HEK293 (cell line): ENCODE measurements at regions not wholly inside any gene's neighbourhood (a gene's known extent, or its start where the extent isn't known, plus 50 kb on each side); places are given as distances from the start of the nearest gene placed in this dataset.

Experiments used
- CTCF ChIA-PET: fragments of 350-600 bp; formaldehyde crosslinking; extraction: SDS; loops from one replicate; lab custom pipeline; 2021; ENCODE audit warnings: antibody characterized with exemption; lab: Yijun Ruan, JAX
- POLR2A ChIA-PET: fragments of 300-600 bp; formaldehyde crosslinking; extraction: SDS; loops from one replicate; lab custom pipeline; 2020; ENCODE audit warnings: antibody characterized with exemption, inconsistent platforms; lab: Yijun Ruan, JAX
- H3K27ac ChIP-seq: fragments of 200-500 bp; sonication (Bioruptor generic); 2 replicates; pipeline ENCODE4 v1.5.1; 2014; ENCODE audit warnings: low read depth, low read length, control low read depth, inconsistent platforms; ENCODE audit errors: extremely low read depth
- H3K36me3 ChIP-seq, 2 experiments: fragments of 200-500 bp in 1 of 2; sonication (Bioruptor generic) in 1 of 2; 1 replicate in 1 of 2; 2 replicates in 1 of 2; pipeline ENCODE4 v1.5.1; 2014 to 2017; ENCODE audit warnings: inconsistent platforms in 2 of 2, low read length in 2 of 2; ENCODE audit not compliant: control insufficient read depth in 2 of 2, insufficient read depth in 1 of 2
- H3K4me1 ChIP-seq: fragments of 200-500 bp; sonication (Bioruptor generic); 2 replicates; pipeline ENCODE4 v1.5.1; 2014; ENCODE audit warnings: mild to moderate bottlenecking, low read length, inconsistent platforms; ENCODE audit not compliant: control insufficient read depth, insufficient read depth
- H3K4me3 ChIP-seq: 2 replicates; pipeline ENCODE4 v1.5.1; 2011; ENCODE audit warnings: low read depth, mild to moderate bottlenecking, control low read depth, low read length, moderate library complexity
- H3K9me3 ChIP-seq: fragments of 200-500 bp; sonication (Bioruptor generic); 2 replicates; pipeline ENCODE4 v1.5.1; 2014; ENCODE audit warnings: low read depth, low read length, inconsistent platforms; ENCODE audit not compliant: control insufficient read depth, insufficient read depth
- GFI1B ChIP-seq: fragments of 450-650 bp; formaldehyde crosslinking; IDR thresholded peaks from 2 replicates; pipeline ENCODE4 v1.5.1; 2016; ENCODE audit warnings: missing biosample characterization, missing genetic modification characterization
- GLI2 ChIP-seq: fragments of 450-650 bp; formaldehyde crosslinking; IDR thresholded peaks from 2 replicates; pipeline ENCODE4; 2017; ENCODE audit warnings: missing biosample characterization, missing genetic modification characterization, low read depth, borderline replicate concordance
- KLF16 ChIP-seq: fragments of 450-650 bp; formaldehyde crosslinking; IDR thresholded peaks from 2 replicates; pipeline ENCODE4 v1.5.1; 2017; ENCODE audit warnings: missing biosample characterization, missing genetic modification characterization
- OVOL3 ChIP-seq: fragments of 450-650 bp; formaldehyde crosslinking; IDR thresholded peaks from 2 replicates; pipeline ENCODE4 v1.5.1; 2016; ENCODE audit warnings: missing biosample characterization, missing genetic modification characterization
- PRDM1 ChIP-seq: fragments of 450-650 bp; formaldehyde crosslinking; IDR thresholded peaks from 2 replicates; pipeline ENCODE4; 2016; ENCODE audit warnings: missing biosample characterization, missing genetic modification characterization
- YY2 ChIP-seq: fragments of 450-650 bp; formaldehyde crosslinking; IDR thresholded peaks from 2 replicates; pipeline ENCODE4 v1.5.1; 2016; ENCODE audit warnings: missing biosample characterization, missing genetic modification characterization
- ZBTB1 ChIP-seq: fragments of 450-650 bp; formaldehyde crosslinking; IDR thresholded peaks from 2 replicates; pipeline ENCODE4 v1.5.1; 2016; ENCODE audit warnings: missing biosample characterization, missing genetic modification characterization
- ZEB2 ChIP-seq: fragments of 450-650 bp; formaldehyde crosslinking; IDR thresholded peaks from 2 replicates; pipeline ENCODE4 v1.5.1; 2016; ENCODE audit warnings: missing biosample characterization, missing genetic modification characterization
- ZNF155 ChIP-seq: fragments of 450-650 bp; formaldehyde crosslinking; IDR thresholded peaks from 2 replicates; pipeline ENCODE4 v1.5.1; 2016; ENCODE audit warnings: missing biosample characterization, missing genetic modification characterization
- ZNF350 ChIP-seq: fragments of 450-650 bp; formaldehyde crosslinking; IDR thresholded peaks from 2 replicates; pipeline ENCODE4 v1.5.0; 2017; ENCODE audit warnings: missing biosample characterization, mild to moderate bottlenecking, missing genetic modification characterization
- ZNF37A ChIP-seq: fragments of 450-650 bp; IDR thresholded peaks from 2 replicates; pipeline ENCODE4 v1.5.1; 2018; ENCODE audit warnings: missing biosample characterization, missing genetic modification characterization
- ZNF514 ChIP-seq: fragments of 450-650 bp; formaldehyde crosslinking; IDR thresholded peaks from 2 replicates; pipeline ENCODE4 v1.5.1; 2016; ENCODE audit warnings: missing biosample characterization, missing genetic modification characterization
- ZNF544 ChIP-seq: fragments of 450-650 bp; formaldehyde crosslinking; IDR thresholded peaks from 2 replicates; pipeline ENCODE4 v1.5.0; 2017; ENCODE audit warnings: missing biosample characterization, missing genetic modification characterization
- ZNF660 ChIP-seq: fragments of 450-650 bp; IDR thresholded peaks from 2 replicates; pipeline ENCODE4 v1.5.1; 2018; ENCODE audit warnings: missing biosample characterization, mild to moderate bottlenecking, missing genetic modification characterization
- ZNF792 ChIP-seq: fragments of 450-650 bp; formaldehyde crosslinking; IDR thresholded peaks from 2 replicates; pipeline ENCODE4 v1.5.1; 2016; ENCODE audit warnings: missing biosample characterization, missing genetic modification characterization
- TF ChIP-seq, protein P1 (sequence below): fragments of 450-650 bp; formaldehyde crosslinking; IDR thresholded peaks from 2 replicates; pipeline ENCODE4 v1.5.1; 2016; ENCODE audit warnings: missing biosample characterization, missing genetic modification characterization
- TF ChIP-seq, protein P2 (sequence below): fragments of 450-650 bp; formaldehyde crosslinking; IDR thresholded peaks from 2 replicates; pipeline ENCODE4 v1.5.1; 2016; ENCODE audit warnings: missing biosample characterization, missing genetic modification characterization
- TF ChIP-seq, protein P3 (sequence below): fragments of 450-650 bp; formaldehyde crosslinking; IDR thresholded peaks from 2 replicates; pipeline ENCODE4 v1.5.0; 2017; ENCODE audit warnings: missing biosample characterization, missing genetic modification characterization, borderline replicate concordance
- TF ChIP-seq, protein P4 (sequence below): fragments of 450-650 bp; formaldehyde crosslinking; optimal IDR thresholded peaks from 2 replicates; pipeline ENCODE3; 2016; ENCODE audit warnings: missing biosample characterization, mild to moderate bottlenecking, missing genetic modification characterization
- TF ChIP-seq, protein P5 (sequence below): fragments of 450-650 bp; formaldehyde crosslinking; IDR thresholded peaks from 2 replicates; pipeline ENCODE4 v1.5.1; 2017; ENCODE audit warnings: missing biosample characterization, missing genetic modification characterization
- TF ChIP-seq, protein P6 (sequence below): fragments of 450-650 bp; formaldehyde crosslinking; IDR thresholded peaks from 2 replicates; pipeline ENCODE4; 2016; ENCODE audit warnings: missing biosample characterization, missing genetic modification characterization

DNA sequence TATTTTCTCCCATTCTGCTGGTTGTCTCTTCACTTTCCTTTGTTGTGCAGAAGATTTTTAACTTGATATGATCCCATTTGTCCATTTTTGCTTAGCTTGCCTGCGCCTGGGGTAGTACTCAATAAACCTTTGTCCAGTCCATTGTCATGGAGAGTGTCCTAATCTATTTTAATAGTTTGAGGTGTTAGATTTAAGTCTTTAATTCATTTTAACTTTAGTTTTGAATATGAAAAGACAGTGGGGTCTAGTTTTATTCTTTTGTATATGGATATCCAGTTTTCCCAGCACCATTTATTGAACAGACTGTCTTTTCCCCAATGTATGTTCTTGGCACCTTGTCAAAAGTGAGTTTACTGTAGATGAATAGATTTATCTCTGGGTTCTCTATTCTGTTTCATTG, 76.0 kb upstream of the ITM2A start:
- ChIA-PET CTCF (no interaction called here), POLR2A (no interaction called here)
- Histone ChIP-seq H3K36me3 (no peaks in the 10 kb centered on the region), H3K9me3 (0 out of 2 replicates have a peak, but pooled peaks cover 2% of the 10 kb centered on the region), H3K27ac (no peak overlapping the region), H3K4me3 (no peak overlapping the region), H3K4me1 (no peaks in the 10 kb centered on the region)
- TF ChIP-seq YY2 (no peak), PRDM1 (tag by site-specific recombination) (no peak)

DNA sequence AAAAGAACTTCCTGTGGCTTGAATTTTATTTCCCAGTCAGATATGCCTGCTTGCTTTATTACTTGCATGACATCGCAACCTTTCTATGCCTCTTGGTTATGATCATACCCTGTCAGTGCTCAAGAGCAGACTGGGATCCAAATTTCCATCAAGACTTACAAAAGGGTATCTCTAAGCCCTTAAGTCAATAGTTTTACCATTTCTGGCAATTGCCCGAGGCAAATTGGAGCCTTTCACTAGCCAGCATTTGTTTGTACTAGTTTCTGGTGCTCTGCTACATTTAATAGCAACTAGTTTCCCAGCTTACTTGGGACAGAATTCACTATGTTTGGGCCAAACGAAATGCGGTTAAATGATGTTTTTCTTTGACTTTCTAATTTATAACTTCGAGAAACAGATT, 73.2 kb upstream of the ITM2A start:
- CTCF ChIA-PET = no interaction called here
- Histone ChIP-seq H3K27ac (no peak overlapping the region), H3K9me3 (0 out of 2 replicates have a peak, but pooled peaks cover under 1% of the 10 kb centered on the region), H3K4me3 (no peak overlapping the region), H3K36me3 (no peaks in the 10 kb centered on the region), H3K4me1 (no peaks in the 10 kb centered on the region)
- TF ChIP-seq ZNF155 (tag by site-specific recombination) (no peak), ZNF37A (tag by site-specific recombination) (no peak), ZNF792 (tag by site-specific recombination) (no peak), ZEB2 (tag by site-specific recombination) (no peak), KLF16 (tag by site-specific recombination) (no peak), ZNF350 (tag by site-specific recombination) (no peak), ZNF514 (tag by site-specific recombination) (no peak), ZNF660 (tag by site-specific recombination) (no peak), GFI1B (tag by site-specific recombination) (no peak), GLI2 (no peak), OVOL3 (tag by site-specific recombination) (no peak), ZNF544 (tag by site-specific recombination) (no peak), ZBTB1 (tag by site-specific recombination) (no peak)
- TF ChIP-seq, protein P1, sequence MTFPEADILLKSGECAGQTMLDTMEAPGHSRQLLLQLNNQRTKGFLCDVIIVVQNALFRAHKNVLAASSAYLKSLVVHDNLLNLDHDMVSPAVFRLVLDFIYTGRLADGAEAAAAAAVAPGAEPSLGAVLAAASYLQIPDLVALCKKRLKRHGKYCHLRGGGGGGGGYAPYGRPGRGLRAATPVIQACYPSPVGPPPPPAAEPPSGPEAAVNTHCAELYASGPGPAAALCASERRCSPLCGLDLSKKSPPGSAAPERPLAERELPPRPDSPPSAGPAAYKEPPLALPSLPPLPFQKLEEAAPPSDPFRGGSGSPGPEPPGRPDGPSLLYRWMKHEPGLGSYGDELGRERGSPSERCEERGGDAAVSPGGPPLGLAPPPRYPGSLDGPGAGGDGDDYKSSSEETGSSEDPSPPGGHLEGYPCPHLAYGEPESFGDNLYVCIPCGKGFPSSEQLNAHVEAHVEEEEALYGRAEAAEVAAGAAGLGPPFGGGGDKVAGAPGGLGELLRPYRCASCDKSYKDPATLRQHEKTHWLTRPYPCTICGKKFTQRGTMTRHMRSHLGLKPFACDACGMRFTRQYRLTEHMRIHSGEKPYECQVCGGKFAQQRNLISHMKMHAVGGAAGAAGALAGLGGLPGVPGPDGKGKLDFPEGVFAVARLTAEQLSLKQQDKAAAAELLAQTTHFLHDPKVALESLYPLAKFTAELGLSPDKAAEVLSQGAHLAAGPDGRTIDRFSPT = no peak
- TF ChIP-seq, protein P2, sequence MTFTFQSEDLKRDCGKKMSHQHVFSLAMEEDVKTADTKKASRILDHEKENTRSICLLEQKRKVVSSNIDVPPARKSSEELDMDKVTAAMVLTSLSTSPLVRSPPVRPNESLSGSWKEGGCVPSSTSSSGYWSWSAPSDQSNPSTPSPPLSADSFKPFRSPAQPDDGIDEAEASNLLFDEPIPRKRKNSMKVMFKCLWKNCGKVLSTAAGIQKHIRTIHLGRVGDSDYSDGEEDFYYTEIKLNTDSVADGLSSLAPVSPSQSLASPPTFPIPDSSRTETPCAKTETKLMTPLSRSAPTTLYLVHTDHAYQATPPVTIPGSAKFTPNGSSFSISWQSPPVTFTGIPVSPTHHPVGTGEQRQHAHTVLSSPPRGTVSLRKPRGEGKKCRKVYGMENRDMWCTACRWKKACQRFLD (tag by site-specific recombination) = no peak
- TF ChIP-seq, protein P3, sequence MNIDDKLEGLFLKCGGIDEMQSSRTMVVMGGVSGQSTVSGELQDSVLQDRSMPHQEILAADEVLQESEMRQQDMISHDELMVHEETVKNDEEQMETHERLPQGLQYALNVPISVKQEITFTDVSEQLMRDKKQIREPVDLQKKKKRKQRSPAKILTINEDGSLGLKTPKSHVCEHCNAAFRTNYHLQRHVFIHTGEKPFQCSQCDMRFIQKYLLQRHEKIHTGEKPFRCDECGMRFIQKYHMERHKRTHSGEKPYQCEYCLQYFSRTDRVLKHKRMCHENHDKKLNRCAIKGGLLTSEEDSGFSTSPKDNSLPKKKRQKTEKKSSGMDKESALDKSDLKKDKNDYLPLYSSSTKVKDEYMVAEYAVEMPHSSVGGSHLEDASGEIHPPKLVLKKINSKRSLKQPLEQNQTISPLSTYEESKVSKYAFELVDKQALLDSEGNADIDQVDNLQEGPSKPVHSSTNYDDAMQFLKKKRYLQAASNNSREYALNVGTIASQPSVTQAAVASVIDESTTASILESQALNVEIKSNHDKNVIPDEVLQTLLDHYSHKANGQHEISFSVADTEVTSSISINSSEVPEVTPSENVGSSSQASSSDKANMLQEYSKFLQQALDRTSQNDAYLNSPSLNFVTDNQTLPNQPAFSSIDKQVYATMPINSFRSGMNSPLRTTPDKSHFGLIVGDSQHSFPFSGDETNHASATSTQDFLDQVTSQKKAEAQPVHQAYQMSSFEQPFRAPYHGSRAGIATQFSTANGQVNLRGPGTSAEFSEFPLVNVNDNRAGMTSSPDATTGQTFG (tag by site-specific recombination) = no peak
- TF ChIP-seq, protein P4, sequence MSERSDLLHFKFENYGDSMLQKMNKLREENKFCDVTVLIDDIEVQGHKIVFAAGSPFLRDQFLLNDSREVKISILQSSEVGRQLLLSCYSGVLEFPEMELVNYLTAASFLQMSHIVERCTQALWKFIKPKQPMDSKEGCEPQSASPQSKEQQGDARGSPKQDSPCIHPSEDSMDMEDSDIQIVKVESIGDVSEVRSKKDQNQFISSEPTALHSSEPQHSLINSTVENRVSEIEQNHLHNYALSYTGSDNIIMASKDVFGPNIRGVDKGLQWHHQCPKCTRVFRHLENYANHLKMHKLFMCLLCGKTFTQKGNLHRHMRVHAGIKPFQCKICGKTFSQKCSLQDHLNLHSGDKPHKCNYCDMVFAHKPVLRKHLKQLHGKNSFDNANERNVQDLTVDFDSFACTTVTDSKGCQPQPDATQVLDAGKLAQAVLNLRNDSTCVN (tag by site-specific recombination) = no peak
- TF ChIP-seq, protein P5, sequence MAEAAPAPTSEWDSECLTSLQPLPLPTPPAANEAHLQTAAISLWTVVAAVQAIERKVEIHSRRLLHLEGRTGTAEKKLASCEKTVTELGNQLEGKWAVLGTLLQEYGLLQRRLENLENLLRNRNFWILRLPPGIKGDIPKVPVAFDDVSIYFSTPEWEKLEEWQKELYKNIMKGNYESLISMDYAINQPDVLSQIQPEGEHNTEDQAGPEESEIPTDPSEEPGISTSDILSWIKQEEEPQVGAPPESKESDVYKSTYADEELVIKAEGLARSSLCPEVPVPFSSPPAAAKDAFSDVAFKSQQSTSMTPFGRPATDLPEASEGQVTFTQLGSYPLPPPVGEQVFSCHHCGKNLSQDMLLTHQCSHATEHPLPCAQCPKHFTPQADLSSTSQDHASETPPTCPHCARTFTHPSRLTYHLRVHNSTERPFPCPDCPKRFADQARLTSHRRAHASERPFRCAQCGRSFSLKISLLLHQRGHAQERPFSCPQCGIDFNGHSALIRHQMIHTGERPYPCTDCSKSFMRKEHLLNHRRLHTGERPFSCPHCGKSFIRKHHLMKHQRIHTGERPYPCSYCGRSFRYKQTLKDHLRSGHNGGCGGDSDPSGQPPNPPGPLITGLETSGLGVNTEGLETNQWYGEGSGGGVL = no peak
- TF ChIP-seq, protein P6, sequence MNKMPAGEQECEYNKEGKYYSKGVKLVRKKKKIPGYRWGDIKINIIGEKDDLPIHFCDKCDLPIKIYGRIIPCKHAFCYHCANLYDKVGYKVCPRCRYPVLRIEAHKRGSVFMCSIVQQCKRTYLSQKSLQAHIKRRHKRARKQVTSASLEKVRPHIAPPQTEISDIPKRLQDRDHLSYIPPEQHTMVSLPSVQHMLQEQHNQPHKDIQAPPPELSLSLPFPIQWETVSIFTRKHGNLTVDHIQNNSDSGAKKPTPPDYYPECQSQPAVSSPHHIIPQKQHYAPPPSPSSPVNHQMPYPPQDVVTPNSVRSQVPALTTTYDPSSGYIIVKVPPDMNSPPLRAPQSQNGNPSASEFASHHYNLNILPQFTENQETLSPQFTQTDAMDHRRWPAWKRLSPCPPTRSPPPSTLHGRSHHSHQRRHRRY (tag by site-specific recombination) = no peak
- POLR2A ChIA-PET = no interaction called here
